GM12878 (cell line): ENCODE measurements at regions not wholly inside any gene's neighbourhood (a gene's known extent, or its start where the extent isn't known, plus 50 kb on each side); places are given as distances from the start of the nearest gene placed in this dataset.

Source experiments
- ATAC-seq: fragments of 200-7000 bp; cut with Tn5 transposase; 3 replicates; pipeline ENCODE4 v1.9.1; 2020; ENCODE audit warnings: mild to moderate bottlenecking, moderate library complexity
- BruUV-seq: library from RNA; stranded (reverse); fragments of 400-500 nt; replicated peaks from 2 replicates; lab custom pipeline; 2021; lab: Mats Ljungman, UMichigan
- CTCF ChIA-PET: fragments of 300-600 bp; sonication (Branson Sonifier 250); formaldehyde crosslinking; extraction: SDS; loops from one replicate; lab custom pipeline; 2021; ENCODE audit warnings: inconsistent platforms; lab: Yijun Ruan, JAX
- POLR2A ChIA-PET: fragments of 350-600 bp; formaldehyde crosslinking; extraction: SDS; loops from one replicate; lab custom pipeline; 2021; ENCODE audit warnings: inconsistent platforms; lab: Charles Lee
- RAD21 ChIA-PET: fragments of 300-600 bp; sonication (Branson Sonifier 250); formaldehyde crosslinking; loops from one replicate; lab custom pipeline; 2023; ENCODE audit warnings: antibody characterized with exemption; ENCODE audit not compliant: unreplicated experiment; lab: Charles Lee
- SMC1A ChIA-PET: fragments of 300-600 bp; sonication (Branson Sonifier 250); formaldehyde crosslinking; loops from one replicate; lab custom pipeline; 2023; ENCODE audit not compliant: unreplicated experiment, uncharacterized antibody; lab: Charles Lee
- DNase-seq: peaks from one replicate; pipeline ENCODE4 v3.0.0-alpha.2; 2011; ENCODE audit warnings: low read depth, low spot score
- FAIRE-seq: peaks from 3 replicates; lab custom pipeline; 2011; peaks lifted over from hg19 to GRCh38; lab: Jason Lieb, UNC
- H2AFZ ChIP-seq: 2 replicates; pipeline ENCODE4 v1.6.0; 2011; ENCODE audit warnings: low read depth, low read length, control low read depth; ENCODE audit not compliant: control insufficient read depth
- H3K27ac ChIP-seq: 2 replicates; pipeline ENCODE4 v1.5.1; 2011; ENCODE audit warnings: control low read depth; ENCODE audit not compliant: control insufficient read depth, insufficient read depth
- H3K27me3 ChIP-seq, 2 experiments: replicated peaks in 1 of 2; 2 replicates each; pipeline versions ENCODE4 v1.6.0 to v1.6.1; 2011; ENCODE audit warnings: low read length in 1 of 2; ENCODE audit not compliant: control insufficient read depth in 2 of 2, insufficient read depth in 2 of 2
- H3K36me3 ChIP-seq, 2 experiments: 2 replicates each; pipeline ENCODE4 v1.5.1; 2011; ENCODE audit warnings: low read length in 1 of 2; ENCODE audit not compliant: control insufficient read depth in 2 of 2, insufficient read depth in 2 of 2
- H3K4me1 ChIP-seq: 2 replicates; pipeline ENCODE4 v1.6.1; 2011; ENCODE audit warnings: mild to moderate bottlenecking, low read length, moderate library complexity, mixed read lengths; ENCODE audit not compliant: control insufficient read depth, insufficient read depth
- H3K4me2 ChIP-seq: 2 replicates; pipeline ENCODE4 v1.6.0; 2011; ENCODE audit warnings: control low read depth; ENCODE audit not compliant: control insufficient read depth, insufficient read depth
- H3K4me3 ChIP-seq: fragments of 200-600 bp; sonication (generic); 2 replicates; pipeline ENCODE4 v1.5.1; 2016
- H3K79me2 ChIP-seq: 2 replicates; pipeline ENCODE4 v1.6.0; 2011; ENCODE audit warnings: low read length; ENCODE audit not compliant: control insufficient read depth, insufficient read depth
- H3K9ac ChIP-seq: 2 replicates; pipeline ENCODE4 v1.8.0; 2011; ENCODE audit warnings: low read length, control low read depth, mixed read lengths; ENCODE audit not compliant: control insufficient read depth, insufficient read depth
- H3K9me3 ChIP-seq: replicated peaks from 3 replicates; pipeline ENCODE4 v1.5.1; 2011; ENCODE audit warnings: mild to moderate bottlenecking, low read length; ENCODE audit not compliant: control insufficient read depth, insufficient read depth
- H4K20me1 ChIP-seq: 2 replicates; pipeline ENCODE4 v1.6.0; 2011; ENCODE audit not compliant: control insufficient read depth, insufficient read depth
- CBX5 ChIP-seq: sonication (generic); IDR thresholded peaks from 2 replicates; pipeline ENCODE4 v1.6.1; 2016; ENCODE audit warnings: low read depth, moderate library complexity, mild to moderate bottlenecking, inconsistent platforms
- CHD4 ChIP-seq: fragments of 200-600 bp; sonication (generic); IDR thresholded peaks from 2 replicates; pipeline ENCODE4 v1.6.1; 2016; ENCODE audit warnings: mild to moderate bottlenecking
- DPF2 ChIP-seq: fragments of 450-650 bp; IDR thresholded peaks from 2 replicates; pipeline ENCODE4 v1.6.1; 2017; ENCODE audit warnings: mild to moderate bottlenecking
- EZH2 ChIP-seq: IDR thresholded peaks from 2 replicates; pipeline ENCODE4 v1.6.1; 2012; ENCODE audit warnings: low read depth, mild to moderate bottlenecking, control low read depth, inconsistent platforms, low read length, borderline replicate concordance; ENCODE audit not compliant: control insufficient read depth
- KDM1A ChIP-seq: fragments of 200-600 bp; sonication (generic); IDR thresholded peaks from 2 replicates; pipeline ENCODE4 v1.6.1; 2016; ENCODE audit warnings: borderline replicate concordance
- NR2C1 ChIP-seq: fragments of 450-650 bp; IDR thresholded peaks from 2 replicates; pipeline ENCODE4 v1.6.1; 2017; ENCODE audit warnings: antibody characterized with exemption, mild to moderate bottlenecking, moderate library complexity
- RELA ChIP-seq: fragments of 450-650 bp; IDR thresholded peaks from 2 replicates; pipeline ENCODE4 v1.8.0; 2014; ENCODE audit warnings: borderline replicate concordance; ENCODE audit not compliant: partially characterized antibody
- SMAD1 ChIP-seq: fragments of 450-650 bp; IDR thresholded peaks from 2 replicates; pipeline ENCODE4 v1.6.1; 2018; ENCODE audit warnings: mild to moderate bottlenecking, low read depth; ENCODE audit not compliant: partially characterized antibody
- TAF1 ChIP-seq: IDR thresholded peaks from 2 replicates; pipeline ENCODE4 v1.6.1; 2011; ENCODE audit warnings: mild to moderate bottlenecking, low read depth, low read length, borderline replicate concordance
- ZNF622 ChIP-seq: fragments of 450-650 bp; IDR thresholded peaks from 2 replicates; pipeline ENCODE4 v1.6.1; 2017; ENCODE audit warnings: mild to moderate bottlenecking, inconsistent platforms
- WGBS: methylation state at CpG from one replicate; pipeline ENCODE4 v1.1.6; 2016; ENCODE audit warnings: low lambda C conversion rate; ENCODE audit not compliant: insufficient replicate concordance, insufficient coverage; ENCODE audit errors: missing lambda C conversion rate; 5-methylcytosine and 5-hydroxymethylcytosine counted together
- in situ Hi-C: fragments of 300-500 bp; cut with MboI; formaldehyde crosslinking; loops from 9 replicates; pipeline ENCODE4 v1.14.3; 2018; ENCODE audit warnings: mixed read lengths
- intact Hi-C: fragments of 100-400 bp; cut with micrococcal nuclease; formaldehyde crosslinking; loops from one replicate; pipeline ENCODE4 v1.14.2; 2022; ENCODE audit not compliant: unreplicated experiment
- TF ChIP-seq, protein P1 (sequence below): fragments of 450-650 bp; IDR thresholded peaks from 2 replicates; pipeline ENCODE4 v1.6.1; 2017; ENCODE audit warnings: borderline replicate concordance
- TF ChIP-seq, protein P2 (sequence below): fragments of 450-650 bp; IDR thresholded peaks from 2 replicates; pipeline ENCODE4 v1.6.1; 2016; ENCODE audit warnings: mild to moderate bottlenecking
- TF ChIP-seq, protein P3 (sequence below): fragments of 450-650 bp; IDR thresholded peaks from 2 replicates; pipeline ENCODE4 v1.6.1; 2017; ENCODE audit warnings: mild to moderate bottlenecking, moderate library complexity

DNA sequence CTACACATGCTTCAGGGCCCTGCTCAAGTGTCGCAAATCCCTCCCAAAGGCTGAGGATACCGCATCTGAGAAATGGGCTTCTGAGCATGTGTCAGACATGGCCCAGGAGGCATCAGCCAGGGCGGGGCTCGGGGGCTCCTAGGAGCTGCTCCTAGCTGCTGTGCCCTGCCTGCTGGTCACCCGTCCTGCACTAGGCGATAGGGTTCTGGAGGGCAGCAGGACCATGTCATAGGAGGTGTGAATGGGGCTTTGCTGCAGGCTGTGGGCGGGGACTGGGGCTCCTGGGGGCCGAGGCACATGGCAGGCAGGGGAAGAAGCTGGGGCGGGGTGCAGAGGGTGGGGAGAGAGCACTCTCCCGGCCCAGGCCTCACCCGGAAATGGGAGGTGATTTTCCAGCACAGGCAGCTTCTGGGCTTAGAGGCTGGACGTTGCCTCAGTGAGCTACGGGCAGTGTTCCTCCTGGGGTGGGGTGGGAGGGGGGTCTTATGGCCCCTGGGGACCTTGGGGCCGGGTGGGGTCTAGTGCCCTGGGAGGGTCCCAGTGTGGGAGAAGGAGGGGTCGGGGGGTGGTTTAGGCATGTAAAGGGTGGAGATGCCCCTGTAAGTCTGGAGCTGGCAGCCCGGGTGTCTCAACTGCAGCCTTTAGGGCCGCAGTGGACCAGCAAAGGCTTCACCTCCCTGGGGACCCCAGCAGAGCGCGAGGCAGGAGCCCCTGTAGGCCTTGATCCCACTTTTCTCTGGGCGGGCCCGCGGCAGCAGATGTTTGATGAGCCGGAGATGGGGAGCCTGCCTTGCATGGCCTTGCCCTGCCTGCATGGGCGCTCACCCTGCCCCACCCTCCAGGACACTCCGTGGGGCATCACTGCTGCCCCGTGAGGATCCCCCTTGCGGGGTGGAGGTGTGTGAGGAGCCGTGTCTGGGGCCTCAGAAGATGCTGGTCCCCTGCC lies 98.6 kb upstream of the LRPAP1 start:
- no peak overlapping the region for H3K9ac ChIP-seq
- SMC1A ChIA-PET = no interaction called here
- no peak overlapping the region for H3K4me3 ChIP-seq
- TF ChIP-seq TAF1 (no peak), NR2C1 (no peak), KDM1A (no peak), EZH2 (no peak), SMAD1 (no peak), CBX5 (no peak), CHD4 (no peak), DPF2 (no peak), ZNF622 (no peak), RELA (no peak)
- TF ChIP-seq, protein P1, sequence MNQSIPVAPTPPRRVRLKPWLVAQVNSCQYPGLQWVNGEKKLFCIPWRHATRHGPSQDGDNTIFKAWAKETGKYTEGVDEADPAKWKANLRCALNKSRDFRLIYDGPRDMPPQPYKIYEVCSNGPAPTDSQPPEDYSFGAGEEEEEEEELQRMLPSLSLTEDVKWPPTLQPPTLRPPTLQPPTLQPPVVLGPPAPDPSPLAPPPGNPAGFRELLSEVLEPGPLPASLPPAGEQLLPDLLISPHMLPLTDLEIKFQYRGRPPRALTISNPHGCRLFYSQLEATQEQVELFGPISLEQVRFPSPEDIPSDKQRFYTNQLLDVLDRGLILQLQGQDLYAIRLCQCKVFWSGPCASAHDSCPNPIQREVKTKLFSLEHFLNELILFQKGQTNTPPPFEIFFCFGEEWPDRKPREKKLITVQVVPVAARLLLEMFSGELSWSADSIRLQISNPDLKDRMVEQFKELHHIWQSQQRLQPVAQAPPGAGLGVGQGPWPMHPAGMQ = no peak
- TF ChIP-seq, protein P2, sequence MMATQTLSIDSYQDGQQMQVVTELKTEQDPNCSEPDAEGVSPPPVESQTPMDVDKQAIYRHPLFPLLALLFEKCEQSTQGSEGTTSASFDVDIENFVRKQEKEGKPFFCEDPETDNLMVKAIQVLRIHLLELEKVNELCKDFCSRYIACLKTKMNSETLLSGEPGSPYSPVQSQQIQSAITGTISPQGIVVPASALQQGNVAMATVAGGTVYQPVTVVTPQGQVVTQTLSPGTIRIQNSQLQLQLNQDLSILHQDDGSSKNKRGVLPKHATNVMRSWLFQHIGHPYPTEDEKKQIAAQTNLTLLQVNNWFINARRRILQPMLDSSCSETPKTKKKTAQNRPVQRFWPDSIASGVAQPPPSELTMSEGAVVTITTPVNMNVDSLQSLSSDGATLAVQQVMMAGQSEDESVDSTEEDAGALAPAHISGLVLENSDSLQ = no peak
- TF ChIP-seq, protein P3, sequence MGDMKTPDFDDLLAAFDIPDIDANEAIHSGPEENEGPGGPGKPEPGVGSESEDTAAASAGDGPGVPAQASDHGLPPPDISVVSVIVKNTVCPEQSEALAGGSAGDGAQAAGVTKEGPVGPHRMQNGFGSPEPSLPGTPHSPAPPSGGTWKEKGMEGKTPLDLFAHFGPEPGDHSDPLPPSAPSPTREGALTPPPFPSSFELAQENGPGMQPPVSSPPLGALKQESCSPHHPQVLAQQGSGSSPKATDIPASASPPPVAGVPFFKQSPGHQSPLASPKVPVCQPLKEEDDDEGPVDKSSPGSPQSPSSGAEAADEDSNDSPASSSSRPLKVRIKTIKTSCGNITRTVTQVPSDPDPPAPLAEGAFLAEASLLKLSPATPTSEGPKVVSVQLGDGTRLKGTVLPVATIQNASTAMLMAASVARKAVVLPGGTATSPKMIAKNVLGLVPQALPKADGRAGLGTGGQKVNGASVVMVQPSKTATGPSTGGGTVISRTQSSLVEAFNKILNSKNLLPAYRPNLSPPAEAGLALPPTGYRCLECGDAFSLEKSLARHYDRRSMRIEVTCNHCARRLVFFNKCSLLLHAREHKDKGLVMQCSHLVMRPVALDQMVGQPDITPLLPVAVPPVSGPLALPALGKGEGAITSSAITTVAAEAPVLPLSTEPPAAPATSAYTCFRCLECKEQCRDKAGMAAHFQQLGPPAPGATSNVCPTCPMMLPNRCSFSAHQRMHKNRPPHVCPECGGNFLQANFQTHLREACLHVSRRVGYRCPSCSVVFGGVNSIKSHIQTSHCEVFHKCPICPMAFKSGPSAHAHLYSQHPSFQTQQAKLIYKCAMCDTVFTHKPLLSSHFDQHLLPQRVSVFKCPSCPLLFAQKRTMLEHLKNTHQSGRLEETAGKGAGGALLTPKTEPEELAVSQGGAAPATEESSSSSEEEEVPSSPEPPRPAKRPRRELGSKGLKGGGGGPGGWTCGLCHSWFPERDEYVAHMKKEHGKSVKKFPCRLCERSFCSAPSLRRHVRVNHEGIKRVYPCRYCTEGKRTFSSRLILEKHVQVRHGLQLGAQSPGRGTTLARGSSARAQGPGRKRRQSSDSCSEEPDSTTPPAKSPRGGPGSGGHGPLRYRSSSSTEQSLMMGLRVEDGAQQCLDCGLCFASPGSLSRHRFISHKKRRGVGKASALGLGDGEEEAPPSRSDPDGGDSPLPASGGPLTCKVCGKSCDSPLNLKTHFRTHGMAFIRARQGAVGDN = no peak
- WGBS = 22% methylated on average over 24 of the region's 28 CpGs
- no peak for DNase-seq
- no peak overlapping the region for H2AFZ ChIP-seq
- BruUV-seq = no TSS peak
- no peak for FAIRE-seq
- H3K36me3 ChIP-seq = no peaks in the 10 kb centered on the region
- H3K4me2 ChIP-seq = no peak overlapping the region
- no peak for ATAC-seq
- no peaks in the 10 kb centered on the region; a peak in 1 of 4 replicates for H3K27me3 ChIP-seq
- RAD21 ChIA-PET = no interaction called here
- no peaks in the 10 kb centered on the region for H3K9me3 ChIP-seq
- H3K79me2 ChIP-seq = no peaks in the 10 kb centered on the region
- H3K4me1 ChIP-seq = no peaks in the 10 kb centered on the region
- H3K27ac ChIP-seq = no peak overlapping the region
- no peaks in the 10 kb centered on the region for H4K20me1 ChIP-seq
- POLR2A ChIA-PET = no interaction called here
- in situ Hi-C loops (no loop called here), intact Hi-C loops (no loop called here)
- CTCF ChIA-PET = no interaction called here
